H9 (cell line): ENCODE measurements at regions not wholly inside any gene's neighbourhood (a gene's known extent, or its start where the extent isn't known, plus 50 kb on each side); places are given as distances from the start of the nearest gene placed in this dataset.

Experiments
- DNase-seq: peaks from one replicate; pipeline ENCODE4 v3.0.0-alpha.2; 2017
- H2AFZ ChIP-seq: one replicate; pipeline ENCODE4 v1.6.1; 2013; ENCODE audit warnings: mild to moderate bottlenecking, low read length, control low read depth, moderate library complexity
- H2AK5ac ChIP-seq: 2 replicates; pipeline ENCODE4 v1.6.1; 2013; ENCODE audit warnings: low read length, control low read depth, mixed read lengths; ENCODE audit not compliant: insufficient read length
- H2BK120ac ChIP-seq: one replicate; pipeline ENCODE4 v1.6.1; 2013; ENCODE audit warnings: low read depth, mild to moderate bottlenecking, low read length, control low read depth, inconsistent platforms; ENCODE audit not compliant: poor library complexity, severe bottlenecking
- H2BK12ac ChIP-seq: 2 replicates; pipeline ENCODE4 v1.6.1; 2013; ENCODE audit warnings: low read length, control low read depth, mixed read lengths, low read depth; ENCODE audit not compliant: insufficient read length
- H2BK15ac ChIP-seq: 2 replicates; pipeline ENCODE4 v1.6.1; 2013; ENCODE audit warnings: low read depth, low read length, control low read depth
- H2BK20ac ChIP-seq: one replicate; pipeline ENCODE4 v1.6.1; 2013; ENCODE audit warnings: low read depth, mild to moderate bottlenecking, low read length, control low read depth, inconsistent platforms; ENCODE audit not compliant: poor library complexity, severe bottlenecking
- H2BK5ac ChIP-seq: 2 replicates; pipeline ENCODE4 v1.6.1; 2013; ENCODE audit warnings: low read length, control low read depth, mixed read lengths; ENCODE audit not compliant: insufficient read length
- H3K14ac ChIP-seq: 2 replicates; pipeline ENCODE4 v1.6.1; 2013; ENCODE audit warnings: low read length, control low read depth; ENCODE audit not compliant: insufficient read depth
- H3K18ac ChIP-seq: 2 replicates; pipeline ENCODE4 v1.6.1; 2013; ENCODE audit warnings: low read depth, mild to moderate bottlenecking, mixed read lengths, low read length, control low read depth; ENCODE audit not compliant: insufficient read length
- H3K23ac ChIP-seq: 2 replicates; pipeline ENCODE4 v1.6.1; 2013; ENCODE audit warnings: low read length, control low read depth, mixed read lengths, low read depth; ENCODE audit not compliant: insufficient read length
- H3K23me2 ChIP-seq: 2 replicates; pipeline ENCODE4 v1.6.1; 2013; ENCODE audit warnings: low read depth, mild to moderate bottlenecking, mixed read lengths, low read length, control low read depth; ENCODE audit not compliant: insufficient read length, poor library complexity, severe bottlenecking
- H3K27ac ChIP-seq: 2 replicates; pipeline ENCODE4 v1.5.1; 2013; ENCODE audit warnings: low read length, control low read depth, mixed read lengths, low read depth; ENCODE audit not compliant: insufficient read length
- H3K27me3 ChIP-seq: 2 replicates; pipeline ENCODE4 v1.6.1; 2013; ENCODE audit warnings: low read length, control low read depth, inconsistent platforms; ENCODE audit not compliant: insufficient read depth
- H3K4ac ChIP-seq: 2 replicates; pipeline ENCODE4 v1.6.1; 2013; ENCODE audit warnings: low read depth, mild to moderate bottlenecking, control low read depth, inconsistent platforms, low read length, moderate library complexity
- H3K4me1 ChIP-seq: 2 replicates; pipeline ENCODE4 v1.6.1; 2013; ENCODE audit warnings: low read length, control low read depth, inconsistent platforms; ENCODE audit not compliant: insufficient read depth
- H3K4me2 ChIP-seq: 2 replicates; pipeline ENCODE4 v1.6.1; 2013; ENCODE audit warnings: low read length, control low read depth, mixed read lengths; ENCODE audit not compliant: insufficient read length, insufficient read depth
- H3K56ac ChIP-seq: 2 replicates; pipeline ENCODE4 v1.6.1; 2013; ENCODE audit warnings: low read depth, mild to moderate bottlenecking, mixed read lengths, low read length, control low read depth; ENCODE audit not compliant: insufficient read length
- H3K79me1 ChIP-seq: 2 replicates; pipeline ENCODE4 v1.6.1; 2013; ENCODE audit warnings: low read depth, mild to moderate bottlenecking, moderate library complexity, low read length, control low read depth, inconsistent platforms; ENCODE audit not compliant: insufficient read depth, poor library complexity, severe bottlenecking
- H3K79me2 ChIP-seq: 2 replicates; pipeline ENCODE4 v1.6.1; 2013; ENCODE audit warnings: low read length, control low read depth, inconsistent platforms; ENCODE audit not compliant: insufficient read depth
- H3K9ac ChIP-seq: 2 replicates; pipeline ENCODE4 v1.6.1; 2013; ENCODE audit warnings: low read length, control low read depth, mixed read lengths; ENCODE audit not compliant: insufficient read length; ENCODE audit errors: extremely low read depth
- H3K9me3 ChIP-seq: one replicate; pipeline ENCODE4 v1.6.1; 2013; ENCODE audit warnings: low read depth, low read length, inconsistent platforms; ENCODE audit not compliant: control insufficient read depth
- H3T11ph ChIP-seq: one replicate; pipeline ENCODE4 v1.6.1; 2013; ENCODE audit warnings: mild to moderate bottlenecking, low read length, control low read depth, inconsistent platforms
- H4K20me1 ChIP-seq: one replicate; pipeline ENCODE4 v1.6.1; 2013; ENCODE audit not compliant: control insufficient read depth, insufficient read length, insufficient read depth
- H4K5ac ChIP-seq: 2 replicates; pipeline ENCODE4 v1.6.1; 2013; ENCODE audit warnings: low read depth, mild to moderate bottlenecking, mixed read lengths, low read length, control low read depth; ENCODE audit not compliant: insufficient read length
- H4K8ac ChIP-seq: replicated peaks from 2 replicates; pipeline ENCODE4 v1.6.1; 2013; ENCODE audit warnings: low read length, control low read depth, mixed read lengths, low read depth; ENCODE audit not compliant: insufficient read length
- H4K91ac ChIP-seq: 2 replicates; pipeline ENCODE4 v1.6.1; 2013; ENCODE audit warnings: low read depth, mild to moderate bottlenecking, moderate library complexity, mixed read lengths, low read length, control low read depth; ENCODE audit not compliant: insufficient read length
- H3K27ac Mint-ChIP-seq, 3 experiments: 2 replicates in 2 of 3; 3 replicates in 1 of 3; pipeline ENCODE4 v1.8.0; 2020 to 2021; ENCODE audit warnings: mixed read lengths in 3 of 3, mild to moderate bottlenecking in 1 of 3, moderate library complexity in 1 of 3
- H3K27me3 Mint-ChIP-seq: 2 replicates; pipeline ENCODE4 v1.8.0; 2021; ENCODE audit warnings: low read depth, mild to moderate bottlenecking, moderate library complexity, mixed read lengths
- H3K36me3 Mint-ChIP-seq, 3 experiments: 2 replicates in 2 of 3; 3 replicates in 1 of 3; pipeline ENCODE4 v1.8.0; 2020 to 2021; ENCODE audit warnings: low read depth in 3 of 3, mixed read lengths in 3 of 3; ENCODE audit not compliant: insufficient read depth in 1 of 3
- H3K4me1 Mint-ChIP-seq, 2 experiments: 2 replicates each; pipeline ENCODE4 v1.8.0; 2020; ENCODE audit warnings: mixed read lengths in 2 of 2
- H3K4me3 Mint-ChIP-seq, 2 experiments: 2 replicates in 1 of 2; 3 replicates in 1 of 2; pipeline ENCODE4 v1.8.0; 2020 to 2021; ENCODE audit warnings: mild to moderate bottlenecking in 2 of 2, mixed read lengths in 2 of 2, moderate library complexity in 1 of 2
- H3K9me3 Mint-ChIP-seq, 2 experiments: 2 replicates in 1 of 2; 3 replicates in 1 of 2; pipeline ENCODE4 v1.8.0; 2020; ENCODE audit warnings: mild to moderate bottlenecking in 2 of 2, mixed read lengths in 2 of 2, moderate library complexity in 1 of 2
- CTCF ChIP-seq: fragments of 200-600 bp; sonication (generic); conservative IDR thresholded peaks from 3 replicates; pipeline ENCODE4 v1.8.0; 2021; ENCODE audit warnings: antibody characterized with exemption, mild to moderate bottlenecking
- WGBS: extraction: QIAGEN DNeasy Blood & Tissue Kit; methylation state at CpG from one replicate; pipeline ENCODE4 v1.1.7; 2013; ENCODE audit warnings: missing lambda C conversion rate, low lambda C conversion rate, mixed read lengths; ENCODE audit not compliant: insufficient read length; ENCODE audit errors: extremely low coverage; 5-methylcytosine and 5-hydroxymethylcytosine counted together

GRCh38 chr4:24373704-24374103 lies 210.7 kb downstream of the DHX15 start:
- no peak for TF ChIP-seq CTCF
- Mint-ChIP-seq H3K36me3 (no peaks in the 10 kb centered on the region; a peak in 1 of 7 replicates), H3K27ac (no peak overlapping the region), H3K27me3 (peaks cover 14% of the 10 kb centered on the region), H3K4me1 (no peaks in the 10 kb centered on the region), H3K4me3 (no peak overlapping the region), H3K9me3 (no peaks in the 10 kb centered on the region)
- Histone ChIP-seq H3K4me2 (no peak overlapping the region), H4K20me1 (no peaks in the 10 kb centered on the region), H3K4me1 (no peaks in the 10 kb centered on the region), H3K79me1 (no peaks in the 10 kb centered on the region), H3K23me2 (no peaks in the 10 kb centered on the region), H3K9ac (no peak overlapping the region), H4K5ac (no peak overlapping the region), H3K9me3 (no peaks in the 10 kb centered on the region), H3T11ph (no peak overlapping the region), H3K27me3 (no peaks in the 10 kb centered on the region; the same call in 1 of the 2 replicates), H2BK15ac (no peak overlapping the region), H3K79me2 (no peaks in the 10 kb centered on the region), H2BK12ac (no peak overlapping the region), H3K14ac (no peak overlapping the region), H2AFZ (no peak overlapping the region), H3K4ac (no peak overlapping the region), H2BK5ac (no peak overlapping the region), H2AK5ac (no peak overlapping the region), H4K91ac (no peak overlapping the region), H2BK120ac (no peak overlapping the region), H3K56ac (no peak overlapping the region), H2BK20ac (no peak overlapping the region), H3K27ac (no peak overlapping the region), H3K23ac (no peak overlapping the region), H4K8ac (no peak overlapping the region), H3K18ac (no peak overlapping the region)
- no peak for DNase-seq
- WGBS = no CpG with 5 or more reads among the region's 2 CpGs
